Brain pericyte (primary cell): ENCODE measurements at regions not wholly inside any gene's neighbourhood (a gene's known extent, or its start where the extent isn't known, plus 50 kb on each side); places are given as distances from the start of the nearest gene placed in this dataset.
"Not testable (repeated sequence)": the region's sequence is repeated elsewhere in the genome, so short reads cannot be mapped to it uniquely, and the experiment has no call there.

Experiments used
- DNase-seq: peaks from one replicate; pipeline ENCODE4 v3.0.0-alpha.2; 2012; ENCODE audit warnings: low read depth, low spot score

- no peak for DNase-seq
These were observed 998.9 kb upstream of the CDH6 start for GRCh38 chr5:30194595-30194994.

- DNase-seq, result no peak
These were observed 1009.7 kb upstream of the CDH6 start for GRCh38 chr5:30183795-30184194.

GRCh38 chr5:30156156-30156555 is 1037.3 kb upstream of the CDH6 start:
- no peak for DNase-seq

GRCh38 chr5:30152431-30152830 is 1041.1 kb upstream of the CDH6 start:
- no peak for DNase-seq

GRCh38 chr5:30150231-30150630 is 1043.3 kb upstream of the CDH6 start:
- DNase-seq, result no peak

GRCh38 chr5:30149526-30149925 is 1044.0 kb upstream of the CDH6 start:
- DNase-seq, result no peak

- no peak for DNase-seq
These were observed 1045.5 kb upstream of the CDH6 start for GRCh38 chr5:30147976-30148375.

GRCh38 chr5:30144059-30144458 is 1049.4 kb upstream of the CDH6 start:
- DNase-seq, result not testable (repeated sequence)

- DNase-seq, result no peak
These were observed 1051.1 kb upstream of the CDH6 start for GRCh38 chr5:30142432-30142831.

- DNase-seq, result no peak
These were observed 1072.4 kb upstream of the CDH6 start for GRCh38 chr5:30121043-30121442.

GRCh38 chr5:30117135-30117534 is 1076.4 kb upstream of the CDH6 start:
- no peak for DNase-seq

GRCh38 chr5:30113542-30113941 is 1079.9 kb upstream of the CDH6 start:
- no peak for DNase-seq

GRCh38 chr5:30112867-30113266 is 1080.6 kb upstream of the CDH6 start:
- no peak for DNase-seq

- no peak for DNase-seq
These were observed 1085.4 kb upstream of the CDH6 start for GRCh38 chr5:30108051-30108450.

GRCh38 chr5:30106596-30106995 is 1086.9 kb upstream of the CDH6 start:
- no peak for DNase-seq

GRCh38 chr5:30104872-30105596 is 1088.5 kb upstream of the CDH6 start:
- DNase-seq, result no peak

- no peak for DNase-seq
These were observed 1089.9 kb upstream of the CDH6 start for GRCh38 chr5:30103452-30104202.

GRCh38 chr5:30103052-30103451 is 1090.4 kb upstream of the CDH6 start:
- DNase-seq, result no peak

- no peak for DNase-seq
These were observed 1091.3 kb upstream of the CDH6 start for GRCh38 chr5:30102185-30102584.

- DNase-seq, result no peak
These were observed 1092.6 kb upstream of the CDH6 start for GRCh38 chr5:30100929-30101328.

- no peak for DNase-seq
These were observed 1093.3 kb upstream of the CDH6 start for GRCh38 chr5:30100148-30100713.

GRCh38 chr5:30099634-30100033 is 1093.9 kb upstream of the CDH6 start:
- DNase-seq, result peak; percentile 92

GRCh38 chr5:30098940-30099339 is 1094.5 kb upstream of the CDH6 start:
- no peak for DNase-seq
